GM04503 (cell line): ENCODE measurements at regions not wholly inside any gene's neighbourhood (a gene's known extent, or its start where the extent isn't known, plus 50 kb on each side); places are given as distances from the start of the nearest gene placed in this dataset.
"Not testable (repeated sequence)": the region's sequence is repeated elsewhere in the genome, so short reads cannot be mapped to it uniquely, and the experiment has no call there.

ENCODE experiments used
- DNase-seq: peaks from one replicate; pipeline ENCODE4 v3.0.0-alpha.2; 2012; ENCODE audit warnings: low read depth

- no peak for DNase-seq
Observed at GRCh38 chr4:34502086-34502485, 1742.2 kb downstream of the ARAP2 start.

DNA sequence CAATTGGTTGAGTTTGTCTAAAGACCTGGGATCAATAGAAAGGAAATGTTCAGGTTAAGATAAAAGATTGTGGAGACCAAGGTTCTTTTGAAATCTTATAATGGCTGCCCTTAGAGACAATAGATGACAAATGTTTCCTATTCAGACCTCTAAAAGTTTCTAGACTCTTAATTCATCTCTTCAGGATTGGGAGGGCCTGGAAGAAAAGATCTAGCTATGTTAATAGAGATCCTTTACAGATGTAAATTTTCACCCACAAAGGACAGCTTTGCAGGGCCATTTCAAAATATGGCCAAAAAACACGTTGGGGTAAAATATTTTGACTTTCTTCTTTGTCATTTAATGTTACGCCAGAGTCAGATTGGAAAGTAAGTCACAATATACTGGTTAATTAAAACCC is 1739.6 kb downstream of the ARAP2 start:
- not testable (repeated sequence) for DNase-seq

GRCh38 chr4:34506511-34507092 is 1737.7 kb downstream of the ARAP2 start:
- not testable (repeated sequence) for DNase-seq

GRCh38 chr4:34512616-34513015 is 1731.7 kb downstream of the ARAP2 start:
- DNase-seq = no peak

- DNase-seq = no peak
Observed at GRCh38 chr4:34516524-34516923, 1727.8 kb downstream of the ARAP2 start.

GRCh38 chr4:34534916-34535315 is 1709.4 kb downstream of the ARAP2 start:
- DNase-seq = no peak

GRCh38 chr4:34566091-34566490 is 1678.2 kb downstream of the ARAP2 start:
- no peak for DNase-seq

DNA sequence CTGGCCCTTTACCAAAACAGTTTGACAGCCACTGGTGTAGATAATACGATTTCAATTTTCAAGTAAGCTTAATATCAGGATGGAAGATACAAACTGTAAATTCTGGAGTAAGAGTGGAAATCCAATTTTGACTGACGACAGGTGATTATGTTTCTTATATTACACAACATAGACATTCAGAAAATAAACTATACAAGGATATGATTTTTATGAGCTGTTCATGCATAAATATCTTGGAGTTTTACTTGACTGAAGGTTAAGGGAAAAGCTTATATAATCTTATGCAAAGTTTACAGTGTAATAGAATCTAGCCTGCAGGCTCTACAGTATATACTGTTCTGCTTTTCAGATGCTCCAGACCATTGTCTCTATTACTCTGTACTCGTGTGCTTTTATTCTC is 1672.3 kb downstream of the ARAP2 start:
- no peak for DNase-seq

GRCh38 chr4:34615315-34615714 is 1629.0 kb downstream of the ARAP2 start:
- DNase-seq = no peak

- DNase-seq = no peak
Observed at GRCh38 chr4:34619531-34620162, 1624.7 kb downstream of the ARAP2 start.

GRCh38 chr4:34628471-34628870 is 1615.8 kb downstream of the ARAP2 start:
- DNase-seq = no peak

DNA sequence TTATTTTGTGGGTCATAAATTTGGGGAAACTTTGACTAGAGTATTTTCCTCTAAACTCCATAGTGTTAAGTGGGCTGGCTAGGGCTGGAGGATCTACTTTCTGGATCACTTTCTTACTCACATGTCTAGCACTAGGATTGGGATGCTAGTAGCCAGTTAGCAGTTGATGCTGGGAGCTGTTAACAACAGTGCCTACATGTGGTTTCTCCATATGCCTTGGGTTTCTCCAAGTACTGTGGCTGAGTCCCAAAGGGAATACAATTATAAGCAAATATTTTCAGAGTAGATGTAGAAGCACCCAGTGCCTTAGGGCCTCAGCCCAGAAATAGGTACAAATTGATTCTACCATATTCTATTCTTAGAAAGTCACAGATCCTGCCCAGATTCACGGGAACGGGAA is 1614.9 kb downstream of the ARAP2 start:
- no peak for DNase-seq

- DNase-seq = no peak
Observed at GRCh38 chr4:34633241-34633640, 1611.1 kb downstream of the ARAP2 start.

DNA sequence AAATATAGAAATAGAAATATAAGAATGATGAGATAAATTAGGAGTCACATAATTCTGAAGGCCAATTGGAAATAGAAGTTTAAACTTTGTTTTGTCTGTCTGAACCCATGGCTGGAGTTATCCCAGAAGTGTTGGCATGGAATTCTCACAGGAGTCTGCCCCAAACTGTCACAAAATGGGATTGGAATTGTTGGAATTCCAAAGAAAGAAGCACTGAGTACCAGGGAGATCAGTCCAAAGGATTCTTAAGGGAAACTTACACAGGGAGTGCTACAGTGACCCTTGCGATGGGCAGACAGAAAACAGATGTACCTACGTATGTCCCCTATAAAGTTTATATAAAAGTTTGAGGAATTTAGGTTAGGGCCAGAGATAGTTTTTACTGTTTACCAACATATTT is 1607.7 kb downstream of the ARAP2 start:
- DNase-seq = no peak

GRCh38 chr4:34643476-34643875 is 1600.8 kb downstream of the ARAP2 start:
- no peak for DNase-seq

- no peak for DNase-seq
Observed at GRCh38 chr4:34644579-34645115, 1599.7 kb downstream of the ARAP2 start.

GRCh38 chr4:34649716-34650115 is 1594.6 kb downstream of the ARAP2 start:
- no peak for DNase-seq

GRCh38 chr4:34664051-34664450 is 1580.3 kb downstream of the ARAP2 start:
- DNase-seq = no peak

DNA sequence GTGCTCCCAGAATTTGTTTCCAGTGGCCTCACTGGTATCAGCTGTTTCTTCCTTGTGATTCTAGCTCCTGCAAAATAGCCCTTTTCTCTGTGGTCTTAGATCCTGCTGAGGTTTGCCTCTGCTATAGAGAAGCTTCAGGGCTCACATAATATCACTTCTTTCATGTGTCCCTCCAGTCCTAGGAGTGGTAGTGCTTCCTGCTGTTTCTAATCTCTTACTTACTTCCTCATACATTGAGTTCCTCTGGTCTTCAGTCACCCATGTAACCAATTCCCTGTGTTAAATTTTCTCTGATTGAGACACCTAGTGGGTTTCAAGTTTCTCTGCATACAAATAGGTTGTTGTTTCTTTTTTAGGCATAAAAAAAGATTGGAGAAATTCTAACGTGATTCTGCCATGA is 1567.9 kb downstream of the ARAP2 start:
- DNase-seq = no peak

- no peak for DNase-seq
Observed at GRCh38 chr4:34678431-34678830, 1565.9 kb downstream of the ARAP2 start.

DNA sequence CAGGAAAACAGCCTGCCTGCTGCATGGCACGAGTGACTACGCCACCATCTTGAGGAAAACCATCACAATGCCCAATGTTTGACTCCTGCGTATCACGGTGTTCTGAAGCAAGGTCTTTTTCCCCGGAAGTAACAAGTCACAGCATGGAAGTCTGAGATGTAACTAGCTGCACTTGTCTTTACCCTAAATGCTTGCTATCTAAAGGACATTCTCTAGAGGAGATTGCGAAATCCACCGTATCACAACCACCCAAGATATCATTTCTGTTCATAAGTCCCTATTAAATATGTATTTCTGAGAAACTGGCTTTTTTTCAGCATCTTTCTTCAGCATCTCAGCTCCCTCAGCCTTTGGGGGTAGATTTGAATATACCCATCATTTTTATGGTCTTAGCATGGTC is 1565.1 kb downstream of the ARAP2 start:
- no peak for DNase-seq

DNA sequence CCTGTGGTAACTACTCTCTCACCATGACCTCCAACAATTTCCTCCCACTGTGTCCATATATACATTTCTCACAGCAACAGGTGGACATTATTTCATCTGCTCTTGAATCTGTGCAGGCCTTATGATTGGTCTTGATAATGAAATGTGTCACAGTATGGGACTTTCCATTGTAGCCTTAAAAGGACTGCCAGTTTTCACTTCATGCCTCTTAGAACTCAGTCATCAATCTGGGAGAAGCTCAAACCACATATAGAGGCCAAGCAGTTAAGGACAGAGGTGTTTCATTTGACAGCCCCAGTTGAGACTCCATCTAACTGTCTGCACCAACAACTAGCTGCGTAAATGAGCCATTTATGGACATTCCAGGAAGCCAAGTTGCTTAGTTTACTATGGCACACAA is 1534.8 kb downstream of the ARAP2 start:
- DNase-seq = no peak

- DNase-seq = no peak
Observed at GRCh38 chr4:34718576-34719245, 1525.6 kb downstream of the ARAP2 start.
